IMR-90 (cell line): ENCODE measurements at regions not wholly inside any gene's neighbourhood (a gene's known extent, or its start where the extent isn't known, plus 50 kb on each side); places are given as distances from the start of the nearest gene placed in this dataset.
A peak's percentile ranks its signal among the peaks of the same experiment; 100 is the strongest.

Experiments used
- ATAC-seq: fragments of 200-7000 bp; cut with Tn5 transposase; 2 replicates; pipeline ENCODE4 v1.9.1; 2020; ENCODE audit warnings: low read depth, mild to moderate bottlenecking, moderate library complexity
- BruUV-seq: library from RNA; stranded (reverse); fragments of 400-500 nt; replicated peaks from 2 replicates; lab custom pipeline; 2021; lab: Mats Ljungman, UMichigan
- CTCF ChIA-PET: fragments of 300-600 bp; formaldehyde crosslinking; extraction: SDS; loops from one replicate; lab custom pipeline; 2021; ENCODE audit warnings: antibody characterized with exemption; lab: Yijun Ruan, JAX
- POLR2A ChIA-PET: fragments of 300-600 bp; sonication (Branson Sonifier 250); formaldehyde crosslinking; loops from one replicate; lab custom pipeline; 2022; ENCODE audit warnings: antibody characterized with exemption; ENCODE audit not compliant: unreplicated experiment; lab: Charles Lee
- DNase-seq: peaks from one replicate; pipeline ENCODE4 v3.0.0; 2013
- H2AFZ ChIP-seq: replicated peaks from 2 replicates; pipeline ENCODE3; 2013; ENCODE audit warnings: low read length, mild to moderate bottlenecking; ENCODE audit not compliant: poor library complexity
- H2AK5ac ChIP-seq: 2 replicates; pipeline ENCODE4 v1.6.1; 2013; ENCODE audit warnings: low read depth, low read length, inconsistent platforms
- H2AK9ac ChIP-seq: replicated peaks from 2 replicates; pipeline ENCODE3; 2013; ENCODE audit warnings: mild to moderate bottlenecking, low read depth, low read length, moderate library complexity; ENCODE audit not compliant: poor library complexity
- H2BK120ac ChIP-seq: 2 replicates; pipeline ENCODE4 v1.6.1; 2013; ENCODE audit warnings: low read depth, low read length, inconsistent platforms
- H2BK15ac ChIP-seq: 3 replicates; pipeline ENCODE4 v1.6.1; 2013; ENCODE audit warnings: low read depth, low read length, inconsistent platforms
- H2BK20ac ChIP-seq: 2 replicates; pipeline ENCODE4 v1.6.1; 2013; ENCODE audit warnings: low read depth, mild to moderate bottlenecking, inconsistent platforms, low read length, moderate library complexity
- H2BK5ac ChIP-seq: 2 replicates; pipeline ENCODE4 v1.6.1; 2013; ENCODE audit warnings: mild to moderate bottlenecking, low read depth, low read length, inconsistent platforms; ENCODE audit not compliant: poor library complexity, severe bottlenecking
- H3K14ac ChIP-seq: replicated peaks from 2 replicates; pipeline ENCODE4 v1.6.1; 2013; ENCODE audit warnings: low read depth, low read length, inconsistent platforms
- H3K18ac ChIP-seq: 2 replicates; pipeline ENCODE4 v1.6.1; 2013; ENCODE audit warnings: low read depth, low read length, control low read depth
- H3K23ac ChIP-seq: 2 replicates; pipeline ENCODE4 v1.6.1; 2013; ENCODE audit warnings: low read depth, low read length, inconsistent platforms
- H3K27ac ChIP-seq: 2 replicates; pipeline ENCODE4 v1.5.1; 2013; ENCODE audit warnings: mild to moderate bottlenecking, control low read depth, low read length; ENCODE audit not compliant: insufficient read depth
- H3K27me3 ChIP-seq: 2 replicates; pipeline ENCODE4 v1.6.1; 2013; ENCODE audit warnings: low read length; ENCODE audit not compliant: control insufficient read depth, insufficient read depth
- H3K36me3 ChIP-seq: 2 replicates; pipeline ENCODE4 v1.6.1; 2013; ENCODE audit warnings: low read length, mixed read lengths; ENCODE audit not compliant: control insufficient read depth, insufficient read depth
- H3K4ac ChIP-seq: 2 replicates; pipeline ENCODE4 v1.6.1; 2013; ENCODE audit warnings: low read depth, low read length, inconsistent platforms
- H3K4me1 ChIP-seq: 2 replicates; pipeline ENCODE4 v1.6.1; 2013; ENCODE audit warnings: low read length, mixed read lengths; ENCODE audit not compliant: control insufficient read depth, insufficient read depth
- H3K4me2 ChIP-seq: 2 replicates; pipeline ENCODE4 v1.6.1; 2013; ENCODE audit warnings: low read depth, mild to moderate bottlenecking, control low read depth, low read length, moderate library complexity
- H3K4me3 ChIP-seq: 2 replicates; pipeline ENCODE4 v1.5.1; 2013; ENCODE audit warnings: low read depth, mild to moderate bottlenecking, control low read depth, low read length, moderate library complexity; ENCODE audit not compliant: insufficient read depth
- H3K56ac ChIP-seq: 2 replicates; pipeline ENCODE4 v1.6.1; 2013; ENCODE audit warnings: low read length, inconsistent platforms; ENCODE audit not compliant: insufficient read depth; ENCODE audit errors: extremely low read depth
- H3K79me1 ChIP-seq, 2 experiments: 2 replicates each; pipeline ENCODE4 v1.6.1; 2013; ENCODE audit warnings: low read length in 2 of 2, inconsistent platforms in 1 of 2, low read depth in 1 of 2
- H3K9ac ChIP-seq: 2 replicates; pipeline ENCODE4 v1.6.1; 2013; ENCODE audit warnings: low read depth, low read length, control low read depth
- H3K9me1 ChIP-seq: 2 replicates; pipeline ENCODE4 v1.6.1; 2013; ENCODE audit warnings: low read length, inconsistent platforms; ENCODE audit not compliant: insufficient read depth
- H3K9me3 ChIP-seq: 2 replicates; pipeline ENCODE4 v1.6.1; 2013; ENCODE audit warnings: low read length; ENCODE audit not compliant: control insufficient read depth, insufficient read depth
- H4K20me1 ChIP-seq: 2 replicates; pipeline ENCODE4 v1.6.1; 2013; ENCODE audit warnings: low read length, inconsistent platforms; ENCODE audit not compliant: insufficient read depth
- H4K5ac ChIP-seq: 2 replicates; pipeline ENCODE4 v1.6.1; 2013; ENCODE audit warnings: mild to moderate bottlenecking, low read depth, low read length, control low read depth
- H4K8ac ChIP-seq, 2 experiments: 2 replicates each; pipeline ENCODE4 v1.6.1; 2013; ENCODE audit warnings: low read depth in 2 of 2, low read length in 2 of 2, control low read depth in 1 of 2, inconsistent platforms in 1 of 2
- H4K91ac ChIP-seq: 2 replicates; pipeline ENCODE4 v1.6.1; 2013; ENCODE audit warnings: low read depth, low read length, inconsistent platforms; ENCODE audit not compliant: insufficient read depth
- SMC3 ChIP-seq: fragments of 150-350 bp; IDR thresholded peaks from 2 replicates; pipeline ENCODE4 v1.6.1; 2016; ENCODE audit warnings: low read depth, mild to moderate bottlenecking, antibody characterized with exemption, low read length, moderate library complexity
- WGBS, 2 experiments: methylation state at CpG; one replicate each; pipeline versions ENCODE4 v1.1.5 to v1.1.7; 2013; ENCODE audit warnings: missing lambda C conversion rate in 2 of 2; ENCODE audit not compliant: insufficient read length in 1 of 2; ENCODE audit errors: extremely low coverage in 2 of 2; 5-methylcytosine and 5-hydroxymethylcytosine counted together
- dilution Hi-C: fragments of 300-500 bp; cut with HindIII; formaldehyde crosslinking; loops from one replicate; pipeline ENCODE4 v1.14.3; 2018; ENCODE audit warnings: low sequenced_read_pairs; ENCODE audit not compliant: unreplicated experiment
- in situ Hi-C: fragments of 300-500 bp; cut with MboI; formaldehyde crosslinking; loops from 3 replicates; pipeline ENCODE4 v1.14.3; 2019; ENCODE audit warnings: low sequenced_read_pairs, inconsistent platforms, mixed read lengths
- intact Hi-C: fragments of 100-400 bp; cut with micrococcal nuclease; formaldehyde crosslinking; loops from 2 replicates; pipeline ENCODE4 v1.10.0; 2022

- H2BK15ac ChIP-seq: peak overlapping the region; percentile 85; the same call in 2 of the 3 replicates
- DNase-seq (no peak), ATAC-seq (no peak)
- peak overlapping the region; percentile 66 for H4K91ac ChIP-seq
- ChIA-PET POLR2A (no interaction called here), CTCF (no interaction called here)
- in situ Hi-C loops: no loop called here
- no peak overlapping the region for H3K27ac ChIP-seq
- TF ChIP-seq SMC3: no peak
- peaks cover 12% of the 10 kb centered on the region for H3K4me1 ChIP-seq
- H3K4ac ChIP-seq: peak overlapping the region; percentile 82
- no peak overlapping the region for H3K14ac ChIP-seq
- H2BK5ac ChIP-seq: no peak overlapping the region
- peak overlapping the region; percentile 95 for H2BK20ac ChIP-seq
- intact Hi-C loops: no loop called here
- no peaks in the 10 kb centered on the region for H3K79me1 ChIP-seq
- peak overlapping the region; percentile 88 for H2BK120ac ChIP-seq
- no peaks in the 10 kb centered on the region for H3K9me3 ChIP-seq
- H3K18ac ChIP-seq: peak overlapping the region; percentile 46; the same call in 1 of the 2 replicates
- peak overlapping the region; percentile 11 to 56; a peak in 2 of 4 replicates for H4K8ac ChIP-seq
- dilution Hi-C loops: no loop called here
- peaks cover 9% of the 10 kb centered on the region for H3K9me1 ChIP-seq
- no peaks in the 10 kb centered on the region for H4K20me1 ChIP-seq
- no peak overlapping the region for H3K4me3 ChIP-seq
- no peaks in the 10 kb centered on the region for H3K36me3 ChIP-seq
- WGBS, 2 experiments: 81% methylated on average over 3 of the region's 5 CpGs; no CpG with 5 or more reads in 1 of the 2 experiments
- no peaks in the 10 kb centered on the region for H3K27me3 ChIP-seq
- H2AFZ ChIP-seq: peak overlapping the region; percentile 40
- H3K9ac ChIP-seq: no peak overlapping the region
- no TSS peak for BruUV-seq
- H2AK9ac ChIP-seq: no peak overlapping the region
- no peak overlapping the region for H3K56ac ChIP-seq
- H4K5ac ChIP-seq: no peak overlapping the region; the same call in 1 of the 2 replicates
- peak overlapping the region; percentile 42 for H2AK5ac ChIP-seq
- H3K23ac ChIP-seq: no peak overlapping the region
- no peak overlapping the region for H3K4me2 ChIP-seq
Measured at GRCh38 chr2:234429265-234429664, 67.6 kb downstream of the ARL4C start.
